Tibial nerve (tissue), 4 donors: ENCODE measurements at regions not wholly inside any gene's neighbourhood (a gene's known extent, or its start where the extent isn't known, plus 50 kb on each side); places are given as distances from the start of the nearest gene placed in this dataset.

Experiments
- DNase-seq, 2 donors: peaks; one replicate each; pipeline ENCODE4 v3.0.0-alpha.2; 2019; ENCODE audit warnings: low spot score in 2 of 2
- H3K27ac ChIP-seq, 4 donors: fragments of 200-600 bp; sonication (generic) in 3 of 4; one replicate each; pipeline ENCODE4 v1.5.1; 2017 to 2019; ENCODE audit warnings: mild to moderate bottlenecking in 1 of 4
- H3K27me3 ChIP-seq, 2 donors: fragments of 200-600 bp; sonication (generic) in 1 of 2; one replicate each; pipeline versions ENCODE4 v1.5.1 to v1.6.0; 2017 to 2019
- H3K36me3 ChIP-seq, 3 donors: fragments of 200-600 bp; sonication (generic); one replicate each; pipeline ENCODE4 v1.5.1; 2018 to 2019
- H3K4me1 ChIP-seq, 4 donors: fragments of 200-600 bp; sonication (generic) in 3 of 4; one replicate each; pipeline ENCODE4 v1.5.1; 2017 to 2019
- H3K4me3 ChIP-seq, 4 donors: fragments of 200-600 bp; sonication (generic) in 3 of 4; one replicate each; pipeline ENCODE4 v1.5.1; 2017 to 2019; ENCODE audit warnings: mild to moderate bottlenecking in 1 of 4, moderate library complexity in 1 of 4
- H3K9me3 ChIP-seq, 4 donors: fragments of 200-600 bp; sonication (generic) in 3 of 4; one replicate each; pipeline ENCODE4 v1.5.1; 2017 to 2019
- EP300 ChIP-seq, 2 donors: sonication (generic); formaldehyde crosslinking; IDR thresholded peaks; one replicate each; pipeline ENCODE4 v1.6.1; 2017; ENCODE audit warnings: antibody characterized with exemption in 2 of 2, mild to moderate bottlenecking in 1 of 2
- POLR2A ChIP-seq, 2 donors: fragments of 450-650 bp; IDR thresholded peaks; one replicate each; pipeline ENCODE4 v1.6.1; 2017; ENCODE audit warnings: antibody characterized with exemption in 2 of 2, mild to moderate bottlenecking in 2 of 2, moderate library complexity in 2 of 2
- WGBS, 2 donors: methylation state at CpG; one replicate each; pipeline ENCODE4 v1.1.5; 2018; 5-methylcytosine and 5-hydroxymethylcytosine counted together
- TF ChIP-seq, protein P1 (sequence below), 5 experiments: fragments of 200-600 bp in 3 of 5; fragments of 450-650 bp in 2 of 5; sonication (generic) in 3 of 5; IDR thresholded peaks; one replicate each; pipeline ENCODE4 v1.5.1; 2016 to 2019; ENCODE audit warnings: antibody characterized with exemption in 5 of 5, mild to moderate bottlenecking in 3 of 5, moderate library complexity in 2 of 5

DNA sequence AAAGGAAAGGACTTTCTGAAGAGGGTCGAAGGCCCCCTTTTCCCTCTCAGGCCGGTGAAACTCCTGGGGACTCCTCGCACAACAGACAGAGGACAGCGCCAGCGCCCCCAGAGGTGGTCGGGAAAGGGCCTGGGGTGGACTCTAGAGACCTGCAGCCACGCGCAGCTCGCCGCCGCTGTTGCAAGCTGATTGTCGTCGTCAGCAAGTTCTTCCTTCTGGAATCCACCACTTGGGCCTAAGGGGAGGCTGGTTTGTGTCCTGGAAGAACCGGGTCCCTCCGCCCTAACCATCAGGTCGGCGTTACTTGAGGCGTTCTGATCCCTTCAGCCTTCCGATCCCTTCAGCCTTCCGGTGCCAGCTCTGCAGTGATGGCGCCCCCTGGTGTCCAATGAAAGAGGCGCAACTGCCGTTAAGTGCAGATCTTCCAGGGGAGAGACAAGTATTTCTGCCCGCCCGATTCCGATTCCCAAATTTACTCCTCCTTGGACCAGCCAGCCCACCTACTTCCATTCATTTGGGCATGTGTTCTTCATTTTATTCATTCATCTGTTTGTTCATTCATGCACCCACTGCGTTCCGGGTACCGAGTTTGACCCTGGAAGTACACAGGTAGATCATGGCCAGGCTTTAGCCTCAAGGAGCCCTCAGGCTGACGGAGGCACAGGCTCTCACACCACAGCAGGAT, 77.2 kb upstream of the SLC6A11 start:
- Histone ChIP-seq H3K4me3 (peak overlapping the region in 2 of 4 donors; percentile 1 to 29), H3K36me3 (no peaks in the 10 kb centered on the region), H3K4me1 (peaks cover 0 to 7% (median 0%) of the 10 kb centered on the region in 4 donors), H3K27ac (no peak overlapping the region), H3K27me3 (peaks cover 0 to 26% of the 10 kb centered on the region in 2 donors), H3K9me3 (peaks cover 0 to 6% (median 3%) of the 10 kb centered on the region in 4 donors)
- 3 to 6% methylated on average over 23 to 30 of the region's 30 CpGs for WGBS, 2 donors
- peak; percentile 65 to 77 for DNase-seq
- TF ChIP-seq POLR2A (IDR thresholded peaks at IDR 0.05) (no peak), EP300 (IDR thresholded peaks at IDR 0.05) (no peak)
- TF ChIP-seq, protein P1, sequence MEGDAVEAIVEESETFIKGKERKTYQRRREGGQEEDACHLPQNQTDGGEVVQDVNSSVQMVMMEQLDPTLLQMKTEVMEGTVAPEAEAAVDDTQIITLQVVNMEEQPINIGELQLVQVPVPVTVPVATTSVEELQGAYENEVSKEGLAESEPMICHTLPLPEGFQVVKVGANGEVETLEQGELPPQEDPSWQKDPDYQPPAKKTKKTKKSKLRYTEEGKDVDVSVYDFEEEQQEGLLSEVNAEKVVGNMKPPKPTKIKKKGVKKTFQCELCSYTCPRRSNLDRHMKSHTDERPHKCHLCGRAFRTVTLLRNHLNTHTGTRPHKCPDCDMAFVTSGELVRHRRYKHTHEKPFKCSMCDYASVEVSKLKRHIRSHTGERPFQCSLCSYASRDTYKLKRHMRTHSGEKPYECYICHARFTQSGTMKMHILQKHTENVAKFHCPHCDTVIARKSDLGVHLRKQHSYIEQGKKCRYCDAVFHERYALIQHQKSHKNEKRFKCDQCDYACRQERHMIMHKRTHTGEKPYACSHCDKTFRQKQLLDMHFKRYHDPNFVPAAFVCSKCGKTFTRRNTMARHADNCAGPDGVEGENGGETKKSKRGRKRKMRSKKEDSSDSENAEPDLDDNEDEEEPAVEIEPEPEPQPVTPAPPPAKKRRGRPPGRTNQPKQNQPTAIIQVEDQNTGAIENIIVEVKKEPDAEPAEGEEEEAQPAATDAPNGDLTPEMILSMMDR (IDR thresholded peaks at IDR 0.05), result peak; percentile 78 to 85 (median 82)

DNA sequence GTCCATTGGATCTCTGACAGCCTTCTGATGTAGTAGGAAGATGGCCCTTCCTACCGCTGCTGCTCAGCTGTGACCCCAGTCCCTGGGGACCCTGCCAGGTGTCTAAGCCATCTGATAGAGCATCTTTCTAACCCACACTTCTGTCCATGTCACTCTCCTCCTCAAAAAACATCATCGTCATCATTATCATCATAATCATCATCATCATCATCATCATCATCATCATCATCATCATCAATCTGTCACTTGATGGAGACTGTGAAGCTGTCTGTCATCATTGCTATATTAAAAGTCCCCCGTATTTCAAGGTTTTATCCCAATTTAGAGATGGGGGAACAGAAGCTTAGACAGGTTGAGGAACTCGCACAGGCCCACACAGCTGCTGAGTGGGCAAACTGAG, 75.1 kb upstream of the SLC6A11 start:
- H3K4me3 ChIP-seq, result no peak overlapping the region
- H3K27ac ChIP-seq, result no peak overlapping the region
- H3K9me3 ChIP-seq, result no peaks in the 10 kb centered on the region
- peaks cover 0 to 7% (median 0%) of the 10 kb centered on the region in 4 donors for H3K4me1 ChIP-seq
- 77 to 80% methylated on average over 4 of the region's 4 CpGs for WGBS, 2 donors
- TF ChIP-seq POLR2A (IDR thresholded peaks at IDR 0.05) (no peak), EP300 (IDR thresholded peaks at IDR 0.05) (no peak)
- TF ChIP-seq, protein P1 (IDR thresholded peaks at IDR 0.05), result no peak
- H3K27me3 ChIP-seq, result peaks cover 0 to 39% of the 10 kb centered on the region in 2 donors
- no peak for DNase-seq
- no peaks in the 10 kb centered on the region for H3K36me3 ChIP-seq

DNA sequence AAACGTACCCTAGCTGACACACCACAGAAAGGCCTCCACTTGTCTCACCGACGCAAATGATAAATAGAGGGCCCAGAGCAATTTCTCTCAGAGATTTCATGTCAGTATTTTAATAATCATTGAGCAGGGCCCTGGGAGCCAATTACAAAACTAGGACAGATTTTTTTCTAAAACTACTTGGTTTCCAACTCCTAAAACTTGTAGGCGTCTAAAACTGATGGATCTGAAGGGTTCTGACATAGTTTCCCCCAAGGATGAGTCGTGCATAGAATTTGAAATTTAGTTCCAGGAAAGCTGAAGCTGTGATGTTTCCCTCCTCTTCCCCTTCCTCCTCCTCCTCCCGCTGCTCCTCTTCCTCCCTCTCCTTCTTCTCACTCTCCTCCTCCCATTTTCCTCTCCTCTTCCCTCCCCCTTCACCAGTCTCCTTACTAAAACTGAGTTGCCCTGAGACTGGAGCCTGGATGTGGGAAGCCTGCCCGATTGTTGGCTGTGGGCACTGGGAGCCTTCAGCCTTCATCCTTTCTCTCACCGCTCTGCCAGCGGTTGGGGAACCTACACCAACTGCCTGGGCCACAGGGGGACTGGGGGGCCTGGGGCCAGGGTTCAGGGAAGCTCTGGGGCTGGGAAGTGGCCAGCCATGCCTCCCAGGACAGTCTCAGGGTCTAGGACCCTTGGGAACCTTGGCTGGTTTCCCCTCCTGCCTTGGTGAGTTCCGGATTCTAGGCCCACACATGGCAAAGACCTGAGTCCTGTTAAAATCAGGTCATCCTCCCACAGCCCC, 73.9 kb upstream of the SLC6A11 start:
- Histone ChIP-seq H3K9me3 (no peaks in the 10 kb centered on the region), H3K27ac (no peak overlapping the region), H3K4me3 (no peak overlapping the region), H3K36me3 (no peaks in the 10 kb centered on the region), H3K4me1 (peaks cover 0 to 7% (median 0%) of the 10 kb centered on the region in 4 donors), H3K27me3 (peaks cover 0 to 40% of the 10 kb centered on the region in 2 donors)
- DNase-seq, result no peak
- 72 to 76% methylated on average over 10 of the region's 10 CpGs for WGBS, 2 donors
- TF ChIP-seq POLR2A (IDR thresholded peaks at IDR 0.05) (no peak), EP300 (IDR thresholded peaks at IDR 0.05) (no peak)
- TF ChIP-seq, protein P1 (IDR thresholded peaks at IDR 0.05), result no peak

DNA sequence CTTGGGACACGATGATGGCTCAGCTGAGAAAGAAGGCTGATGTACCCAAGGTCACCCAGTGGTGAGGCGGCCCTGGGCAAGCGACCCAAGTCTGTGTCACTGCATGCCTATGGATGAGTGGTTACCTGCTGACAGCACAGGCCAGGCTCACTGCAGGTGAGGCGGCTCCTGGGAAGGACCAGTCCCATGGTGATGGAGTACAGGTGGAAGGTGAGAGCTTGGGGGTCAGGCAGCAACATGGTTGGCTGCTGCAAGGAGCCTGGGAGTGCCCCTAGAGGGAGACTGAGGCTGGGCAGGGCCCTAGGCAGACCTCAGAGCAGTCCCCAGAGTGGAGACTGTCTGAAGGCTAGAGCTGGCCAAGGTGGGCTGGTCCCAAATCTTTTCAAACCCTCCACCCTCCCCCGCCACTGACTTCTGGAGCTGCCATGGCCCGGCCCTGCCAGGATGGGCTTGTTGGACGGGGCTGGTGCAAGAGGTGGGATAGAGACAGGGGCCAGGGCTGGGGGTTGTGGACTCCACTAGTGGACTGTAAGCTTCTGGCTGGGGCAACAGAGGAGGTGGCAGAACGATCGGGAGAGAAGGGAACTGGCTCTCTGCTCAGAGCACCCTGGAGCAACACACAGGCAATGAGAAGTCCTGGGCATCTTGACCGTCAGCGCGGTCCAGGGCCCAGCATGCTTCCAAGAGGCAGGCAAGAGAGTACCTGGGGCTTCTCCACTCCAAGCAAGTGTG, 72.5 kb upstream of the SLC6A11 start:
- H3K4me1 ChIP-seq, result peaks cover 0 to 6% (median 0%) of the 10 kb centered on the region in 4 donors
- no peak overlapping the region for H3K4me3 ChIP-seq
- TF ChIP-seq, protein P1 (IDR thresholded peaks at IDR 0.05), result no peak
- no peak for TF ChIP-seq EP300 (IDR thresholded peaks at IDR 0.05)
- no peak for TF ChIP-seq POLR2A (IDR thresholded peaks at IDR 0.05)
- no peaks in the 10 kb centered on the region for H3K36me3 ChIP-seq
- H3K27me3 ChIP-seq, result peaks cover 0 to 35% of the 10 kb centered on the region in 2 donors
- 70 to 90% methylated on average over 12 of the region's 12 CpGs for WGBS, 2 donors
- H3K27ac ChIP-seq, result no peak overlapping the region
- no peak for DNase-seq
- no peaks in the 10 kb centered on the region for H3K9me3 ChIP-seq
